Ascending aorta (tissue), 2 donors: ENCODE measurements at regions not wholly inside any gene's neighbourhood (a gene's known extent, or its start where the extent isn't known, plus 50 kb on each side); places are given as distances from the start of the nearest gene placed in this dataset.

Experiments
- DNase-seq, 2 donors: peaks; one replicate each; pipeline ENCODE4 v3.0.0-alpha.2; 2019; ENCODE audit warnings: low spot score in 2 of 2
- H3K27ac ChIP-seq, 2 donors: fragments of 200-600 bp; sonication (generic); one replicate each; pipeline ENCODE4 v1.5.1; 2016 to 2017; ENCODE audit warnings: mild to moderate bottlenecking in 1 of 2
- H3K27me3 ChIP-seq: fragments of 200-600 bp; sonication (generic); one replicate; pipeline ENCODE4 v1.5.1; 2017
- H3K36me3 ChIP-seq, 2 donors: fragments of 200-600 bp; sonication (generic); one replicate each; pipeline ENCODE4 v1.5.1; 2016
- H3K4me1 ChIP-seq, 2 donors: fragments of 200-600 bp; sonication (generic); one replicate each; pipeline ENCODE4 v1.5.1; 2016 to 2017; ENCODE audit warnings: mild to moderate bottlenecking in 1 of 2
- H3K4me3 ChIP-seq, 2 donors: fragments of 200-600 bp; sonication (generic); one replicate each; pipeline ENCODE4 v1.5.1; 2016 to 2017; ENCODE audit warnings: mild to moderate bottlenecking in 1 of 2
- H3K9me3 ChIP-seq, 2 donors: fragments of 200-600 bp; sonication (generic); one replicate each; pipeline ENCODE4 v1.5.1; 2016
- CTCF ChIP-seq, 3 experiments: fragments of 200-600 bp in 2 of 3; fragments of 450-650 bp in 1 of 3; sonication (generic) in 2 of 3; IDR thresholded peaks; one replicate each; pipeline ENCODE4 v1.5.1; 2016 to 2019; ENCODE audit warnings: antibody characterized with exemption in 3 of 3, mild to moderate bottlenecking in 1 of 3, moderate library complexity in 1 of 3
- intact Hi-C: fragments of 100-400 bp; cut with DNase I; formaldehyde crosslinking; loops from one replicate; pipeline ENCODE4 v1.15.1; 2023

- intact Hi-C loops: no loop called here
- DNase-seq: no peak
Measured at GRCh38 chr10:43753397-43754061, 104.8 kb upstream of the ZNF32 start.

GRCh38 chr10:43752682-43753081 is 104.0 kb upstream of the ZNF32 start:
- TF ChIP-seq CTCF (IDR thresholded peaks at IDR 0.05): no peak
- H3K9me3 ChIP-seq: no peaks in the 10 kb centered on the region

More at GRCh38 chr10:43753397-43754061, 104.8 kb upstream of the ZNF32 start:
- Histone ChIP-seq H3K27ac (no peak overlapping the region), H3K27me3 (no peaks in the 10 kb centered on the region), H3K4me1 (no peaks in the 10 kb centered on the region), H3K4me3 (no peak overlapping the region), H3K9me3 (no peaks in the 10 kb centered on the region), H3K36me3 (no peaks in the 10 kb centered on the region)
- TF ChIP-seq CTCF (IDR thresholded peaks at IDR 0.05): no peak

GRCh38 chr10:43751646-43752045 is 103.0 kb upstream of the ZNF32 start:
- intact Hi-C loops: no loop called here
- no peaks in the 10 kb centered on the region for H3K9me3 ChIP-seq
- no peaks in the 10 kb centered on the region for H3K27me3 ChIP-seq
- no peak for DNase-seq
- no peaks in the 10 kb centered on the region for H3K36me3 ChIP-seq
- H3K4me3 ChIP-seq: no peak overlapping the region
- no peak overlapping the region for H3K27ac ChIP-seq
- no peak for TF ChIP-seq CTCF (IDR thresholded peaks at IDR 0.05)
- H3K4me1 ChIP-seq: no peaks in the 10 kb centered on the region

More at GRCh38 chr10:43752682-43753081, 104.0 kb upstream of the ZNF32 start:
- H3K4me3 ChIP-seq: no peak overlapping the region
- no peak overlapping the region for H3K27ac ChIP-seq
- DNase-seq: no peak
- H3K4me1 ChIP-seq: no peaks in the 10 kb centered on the region
- H3K36me3 ChIP-seq: no peaks in the 10 kb centered on the region
- H3K27me3 ChIP-seq: no peaks in the 10 kb centered on the region
- intact Hi-C loops: no loop called here

- intact Hi-C loops: no loop called here
- Histone ChIP-seq H3K4me3 (no peak overlapping the region), H3K36me3 (no peaks in the 10 kb centered on the region), H3K4me1 (no peaks in the 10 kb centered on the region), H3K27me3 (no peaks in the 10 kb centered on the region), H3K27ac (no peak overlapping the region), H3K9me3 (no peaks in the 10 kb centered on the region)
- DNase-seq: no peak
- no peak for TF ChIP-seq CTCF (IDR thresholded peaks at IDR 0.05)
Measured at GRCh38 chr10:43749940-43750552, 101.4 kb upstream of the ZNF32 start.

- no peak for TF ChIP-seq CTCF (IDR thresholded peaks at IDR 0.05)
- no peaks in the 10 kb centered on the region for H3K9me3 ChIP-seq
- intact Hi-C loops: no loop called here
- DNase-seq: no peak
- no peaks in the 10 kb centered on the region for H3K36me3 ChIP-seq
- no peak overlapping the region for H3K27ac ChIP-seq
- H3K27me3 ChIP-seq: no peaks in the 10 kb centered on the region
- no peaks in the 10 kb centered on the region for H3K4me1 ChIP-seq
- H3K4me3 ChIP-seq: no peak overlapping the region
Measured at GRCh38 chr10:43749145-43749576, 100.5 kb upstream of the ZNF32 start.
